RWPE2 (cell line): ENCODE measurements at regions not wholly inside any gene's neighbourhood (a gene's known extent, or its start where the extent isn't known, plus 50 kb on each side); places are given as distances from the start of the nearest gene placed in this dataset.

Source experiments
- ATAC-seq: fragments of 200-7000 bp; cut with Tn5 transposase; 3 replicates; pipeline ENCODE4 v1.9.1; 2021; ENCODE audit warnings: low read depth
- DNase-seq: peaks from one replicate; pipeline ENCODE4 v3.0.0-alpha.2; 2020; ENCODE audit warnings: low spot score
- H3K27ac ChIP-seq: fragments of 450-650 bp; 2 replicates; pipeline ENCODE4 v1.5.1; 2017; ENCODE audit warnings: mild to moderate bottlenecking; ENCODE audit not compliant: poor library complexity, severe bottlenecking
- H3K27me3 ChIP-seq: fragments of 250-450 bp; sonication (Bioruptor Pico); 2 replicates; pipeline ENCODE4 v1.5.1; 2021; ENCODE audit warnings: mild to moderate bottlenecking, moderate library complexity; ENCODE audit not compliant: insufficient read depth, poor library complexity, severe bottlenecking
- H3K36me3 ChIP-seq: fragments of 250-450 bp; sonication (Bioruptor Pico); 2 replicates; pipeline ENCODE4 v1.5.1; 2020; ENCODE audit warnings: low read depth, mild to moderate bottlenecking, moderate library complexity
- H3K4me1 ChIP-seq: fragments of 250-450 bp; sonication (Bioruptor Pico); 2 replicates; pipeline ENCODE4 v1.5.1; 2021; ENCODE audit warnings: mild to moderate bottlenecking, moderate library complexity; ENCODE audit not compliant: insufficient read depth, poor library complexity, severe bottlenecking
- H3K4me3 ChIP-seq: fragments of 250-450 bp; sonication (Bioruptor Pico); 2 replicates; pipeline ENCODE4 v1.5.1; 2021; ENCODE audit warnings: mild to moderate bottlenecking, moderate library complexity; ENCODE audit not compliant: severe bottlenecking
- H3K9me3 ChIP-seq: fragments of 250-450 bp; sonication (Bioruptor Pico); 2 replicates; pipeline ENCODE4 v1.5.1; 2021; ENCODE audit warnings: mild to moderate bottlenecking, moderate library complexity; ENCODE audit not compliant: severe bottlenecking
- CTCF ChIP-seq: fragments of 450-650 bp; IDR thresholded peaks from one replicate; pipeline ENCODE4 v1.5.1; 2017; ENCODE audit warnings: mild to moderate bottlenecking, moderate library complexity; ENCODE audit not compliant: poor library complexity, severe bottlenecking

DNA sequence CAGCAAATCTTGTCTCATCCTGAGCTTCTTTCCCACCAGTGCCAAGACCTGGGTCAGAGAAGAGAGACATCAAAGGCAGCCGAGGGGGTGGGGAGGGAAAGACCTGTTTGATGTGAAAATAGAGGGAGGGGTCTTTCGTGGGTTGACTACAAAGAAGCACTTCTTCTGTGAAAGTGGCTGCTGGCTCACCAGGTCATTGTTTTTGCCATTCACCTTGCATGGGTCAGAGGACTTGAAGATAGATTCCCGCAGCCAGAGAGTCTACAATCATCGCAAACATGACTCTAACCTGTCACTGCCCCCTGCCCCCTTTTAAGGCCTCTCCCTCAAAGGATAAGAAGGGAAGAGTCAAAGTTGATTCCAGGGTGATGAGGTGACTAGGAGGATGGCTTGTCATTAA lies 166.1 kb upstream of the BMPER start:
- ATAC-seq (no peak), DNase-seq (no peak)
- Histone ChIP-seq H3K36me3 (no peaks in the 10 kb centered on the region), H3K4me3 (no peak overlapping the region), H3K9me3 (no peaks in the 10 kb centered on the region), H3K27ac (no peak overlapping the region), H3K4me1 (peaks cover 18% of the 10 kb centered on the region), H3K27me3 (no peaks in the 10 kb centered on the region)
- TF ChIP-seq CTCF: no peak

GRCh38 chr7:33742521-33742920 lies 162.8 kb upstream of the BMPER start:
- ATAC-seq: no peak
- TF ChIP-seq CTCF: no peak

DNA sequence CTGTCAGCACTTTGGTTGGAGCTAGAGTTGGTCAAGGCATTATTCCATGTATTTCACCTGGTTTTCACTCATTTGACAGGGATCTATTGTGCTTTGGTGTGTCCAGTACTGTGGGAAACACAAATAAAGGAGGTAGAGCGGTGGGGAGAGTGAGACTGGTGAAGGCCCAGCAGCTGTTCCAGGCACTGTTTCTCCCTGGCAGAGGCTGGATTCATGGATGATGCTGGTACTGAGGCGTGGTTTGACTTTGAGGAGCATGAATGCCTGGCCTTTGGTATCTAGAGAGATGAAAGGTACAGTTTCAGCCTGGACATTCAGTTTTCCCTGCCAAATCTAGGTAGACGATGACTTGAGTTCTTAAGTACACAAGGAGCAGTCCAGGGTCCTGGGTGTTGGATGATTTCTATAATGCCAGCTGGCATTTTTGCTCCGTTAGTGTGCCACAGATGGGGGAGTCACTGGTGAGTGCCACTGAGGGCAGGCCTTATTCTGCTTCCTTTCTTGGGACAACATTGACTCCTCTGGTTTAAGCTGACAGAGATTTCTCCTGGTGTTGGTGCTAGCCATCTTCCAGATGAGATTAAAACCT lies 162.2 kb upstream of the BMPER start:
- Histone ChIP-seq H3K27me3 (no peaks in the 10 kb centered on the region), H3K27ac (peak overlapping the region; percentile 92), H3K4me1 (peaks cover 24% of the 10 kb centered on the region), H3K9me3 (no peaks in the 10 kb centered on the region), H3K36me3 (no peaks in the 10 kb centered on the region), H3K4me3 (no peak overlapping the region)
- DNase-seq (no peak), ATAC-seq (peak; percentile 35)
- no peak for TF ChIP-seq CTCF

More at GRCh38 chr7:33742521-33742920, 162.8 kb upstream of the BMPER start:
- Histone ChIP-seq H3K27me3 (no peaks in the 10 kb centered on the region), H3K9me3 (no peaks in the 10 kb centered on the region), H3K4me3 (no peak overlapping the region), H3K27ac (peak overlapping the region; percentile 92), H3K36me3 (no peaks in the 10 kb centered on the region), H3K4me1 (peaks cover 24% of the 10 kb centered on the region)
- DNase-seq: no peak

DNA sequence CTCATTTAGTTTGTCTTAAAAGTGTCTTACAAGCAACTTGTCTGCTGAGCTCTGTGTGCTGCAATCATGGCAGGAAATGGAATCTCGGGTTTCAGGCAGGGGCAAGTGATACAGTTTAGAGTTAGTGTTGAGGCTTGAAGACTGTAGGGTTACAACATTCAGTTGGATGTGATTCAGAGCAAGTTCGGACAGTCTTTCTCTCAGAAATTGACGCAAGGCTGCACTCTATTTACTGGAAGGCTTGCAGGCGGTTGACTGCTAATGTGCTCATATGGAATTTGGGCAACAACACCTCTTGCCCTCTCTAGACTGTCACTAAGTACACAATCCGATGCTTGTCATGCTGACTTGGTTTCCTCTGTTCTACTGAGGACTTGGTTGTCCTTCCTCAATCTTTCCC lies 161.7 kb upstream of the BMPER start:
- peak; percentile 94 for ATAC-seq
- DNase-seq: no peak
- H3K9me3 ChIP-seq: no peaks in the 10 kb centered on the region
- no peak overlapping the region for H3K4me3 ChIP-seq
- H3K36me3 ChIP-seq: no peaks in the 10 kb centered on the region
- no peak for TF ChIP-seq CTCF
- H3K27ac ChIP-seq: peak overlapping the region; percentile 92
- no peaks in the 10 kb centered on the region for H3K27me3 ChIP-seq
- H3K4me1 ChIP-seq: peaks cover 24% of the 10 kb centered on the region

DNA sequence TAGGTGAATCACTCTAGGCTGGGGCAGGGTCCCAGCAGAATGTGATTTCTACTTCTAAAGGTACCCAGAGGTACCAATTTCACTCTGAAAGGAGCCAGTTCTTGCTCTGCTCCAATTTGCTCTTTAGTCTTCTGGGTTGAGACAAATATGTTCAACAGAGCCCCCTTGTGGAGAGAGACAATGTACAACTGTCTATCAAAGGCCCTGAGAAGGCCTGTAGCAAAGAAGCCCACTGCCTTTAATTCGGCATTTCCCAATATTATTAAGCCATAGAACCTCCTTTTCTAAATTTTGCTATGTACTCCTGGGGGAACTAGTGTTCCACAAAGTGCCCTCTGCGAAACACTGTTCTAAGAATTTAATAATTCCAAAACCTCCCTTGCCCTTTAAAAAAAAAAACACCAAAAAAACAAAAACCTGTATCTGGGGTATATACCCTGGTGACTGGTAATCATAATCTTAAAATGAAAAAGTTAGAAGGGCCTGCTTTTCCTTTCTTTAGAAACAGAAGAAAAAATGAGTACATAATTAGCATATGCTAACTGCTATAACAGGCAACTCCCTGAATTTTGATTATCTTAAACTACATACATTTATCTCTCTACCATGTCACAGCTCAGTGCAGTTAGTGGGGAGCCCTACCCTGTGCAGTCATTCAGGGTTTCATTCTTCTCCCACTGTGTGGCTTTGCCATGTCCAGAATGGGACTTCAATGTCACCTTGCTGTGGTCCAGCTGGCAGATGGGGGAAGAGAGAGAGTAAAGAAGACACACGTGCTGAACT lies 160.9 kb upstream of the BMPER start:
- peak overlapping the region; percentile 92 for H3K27ac ChIP-seq
- H3K9me3 ChIP-seq: no peaks in the 10 kb centered on the region
- peaks cover 24% of the 10 kb centered on the region for H3K4me1 ChIP-seq
- peak; percentile 12 for TF ChIP-seq CTCF
- H3K4me3 ChIP-seq: no peak overlapping the region
- no peaks in the 10 kb centered on the region for H3K27me3 ChIP-seq
- H3K36me3 ChIP-seq: no peaks in the 10 kb centered on the region
- no peak for DNase-seq
- no peak for ATAC-seq
